SK-N-SH (cell line): ENCODE measurements at regions not wholly inside any gene's neighbourhood (a gene's known extent, or its start where the extent isn't known, plus 50 kb on each side); places are given as distances from the start of the nearest gene placed in this dataset.

Source experiments
- CTCF ChIA-PET: fragments of 300-600, 350-600 bp; formaldehyde crosslinking; extraction: SDS; loops from one replicate; lab custom pipeline; 2021; lab: Yijun Ruan, JAX
- POLR2A ChIA-PET: fragments of 350-600 bp; sonication (Branson Sonifier 250); formaldehyde crosslinking; extraction: SDS; loops from one replicate; lab custom pipeline; 2020; ENCODE audit warnings: antibody characterized with exemption, inconsistent platforms; lab: Yijun Ruan, JAX
- DNase-seq: peaks from one replicate; pipeline ENCODE4 v3.0.0; 2012
- H2AFZ ChIP-seq: fragments of 200-600 bp; sonication (generic); 2 replicates; pipeline ENCODE4 v1.8.1; 2016; ENCODE audit warnings: antibody characterized with exemption, mild to moderate bottlenecking, low read depth
- H3F3A ChIP-seq: fragments of 200-600 bp; sonication (generic); replicated peaks from 2 replicates; pipeline ENCODE3; 2016; ENCODE audit warnings: antibody characterized with exemption, mild to moderate bottlenecking; ENCODE audit not compliant: insufficient read depth
- H3K27ac ChIP-seq, 2 experiments: fragments of 200-500 bp in 1 of 2; fragments of 200-600 bp in 1 of 2; sonication (Bioruptor generic) in 1 of 2; sonication (generic), shearing (Covaris generic) in 1 of 2; 2 replicates each; pipeline versions ENCODE4 v1.5.1 to v1.6.1; 2014 to 2016; ENCODE audit warnings: low read depth in 2 of 2, inconsistent platforms in 1 of 2, low read length in 1 of 2, mild to moderate bottlenecking in 1 of 2, mixed read lengths in 1 of 2
- H3K27me3 ChIP-seq: fragments of 200-600 bp; sonication (generic), shearing (Covaris generic); 2 replicates; pipeline ENCODE4 v1.6.1; 2016; ENCODE audit warnings: mixed run types; ENCODE audit not compliant: insufficient read depth
- H3K36me3 ChIP-seq, 2 experiments: fragments of 200-500 bp in 1 of 2; fragments of 200-600 bp in 1 of 2; sonication (Bioruptor generic) in 1 of 2; sonication (generic) in 1 of 2; replicated peaks in 1 of 2; 2 replicates each; pipeline versions ENCODE3 to v1.5.1; 2014 to 2016; ENCODE audit warnings: low read length in 1 of 2, mild to moderate bottlenecking in 1 of 2; ENCODE audit not compliant: insufficient read depth in 2 of 2, control insufficient read depth in 1 of 2
- H3K4me1 ChIP-seq, 2 experiments: fragments of 200-500 bp in 1 of 2; fragments of 200-600 bp in 1 of 2; sonication (Bioruptor generic) in 1 of 2; sonication (generic), shearing (Covaris generic) in 1 of 2; 2 replicates each; pipeline versions ENCODE4 v1.5.1 to v1.6.1; 2014 to 2016; ENCODE audit warnings: low read depth in 1 of 2, low read length in 1 of 2, mixed run types in 1 of 2; ENCODE audit not compliant: insufficient read depth in 2 of 2, control insufficient read depth in 1 of 2
- H3K4me2 ChIP-seq: fragments of 200-600 bp; sonication (generic), shearing (Covaris generic); 2 replicates; pipeline ENCODE4 v1.6.1; 2017; ENCODE audit warnings: mixed run types
- H3K4me3 ChIP-seq, 2 experiments: fragments of 200-500 bp in 1 of 2; fragments of 200-600 bp in 1 of 2; sonication (Bioruptor generic) in 1 of 2; sonication (generic), shearing (Covaris generic) in 1 of 2; 2 replicates each; pipeline versions ENCODE4 v1.5.1 to v1.8.1; 2014 to 2016; ENCODE audit warnings: low read depth in 2 of 2, inconsistent platforms in 1 of 2, low read length in 1 of 2, mild to moderate bottlenecking in 1 of 2, mixed read lengths in 1 of 2, moderate library complexity in 1 of 2
- H3K79me2 ChIP-seq: fragments of 200-600 bp; sonication (generic); 2 replicates; pipeline ENCODE4 v1.8.1; 2017; ENCODE audit warnings: mild to moderate bottlenecking; ENCODE audit not compliant: insufficient read depth
- H3K9ac ChIP-seq: fragments of 200-600 bp; sonication (generic); 2 replicates; pipeline ENCODE4 v1.6.1; 2017; ENCODE audit warnings: mixed run types
- H3K9me2 ChIP-seq: fragments of 200-600 bp; sonication (generic); 2 replicates; pipeline ENCODE4 v1.6.1; 2017; ENCODE audit warnings: mixed run types
- H3K9me3 ChIP-seq: fragments of 200-600 bp; sonication (generic); 2 replicates; pipeline ENCODE4 v1.6.1; 2017; ENCODE audit warnings: mixed run types, mild to moderate bottlenecking, moderate library complexity
- H4K20me1 ChIP-seq: fragments of 200-600 bp; sonication (generic); 2 replicates; pipeline ENCODE4 v1.6.1; 2017; ENCODE audit warnings: mild to moderate bottlenecking, mixed run types; ENCODE audit not compliant: insufficient read depth
- EP300 ChIP-seq, 2 experiments: IDR thresholded peaks; 2 replicates each; pipeline versions ENCODE4 v1.4.0 to v1.6.1; 2012; ENCODE audit warnings: borderline replicate concordance in 1 of 2, low read depth in 1 of 2, low read length in 1 of 2
- EZH2phosphoT487 ChIP-seq: fragments of 200-600 bp; sonication (generic); IDR thresholded peaks from 2 replicates; pipeline ENCODE4 v1.6.1; 2017; ENCODE audit warnings: low read depth, mixed run types, mild to moderate bottlenecking, antibody characterized with exemption, moderate library complexity, borderline replicate concordance
- RFX5 ChIP-seq: IDR thresholded peaks from 2 replicates; pipeline ENCODE4 v1.6.1; 2012; ENCODE audit warnings: mild to moderate bottlenecking, improper control_type of control experiment, low read length
- SMC3 ChIP-seq: IDR thresholded peaks from 2 replicates; pipeline ENCODE4 v1.6.1; 2012; ENCODE audit warnings: low read depth, low read length, improper control_type of control experiment
- TAF1 ChIP-seq: IDR thresholded peaks from 2 replicates; pipeline ENCODE4 v1.6.1; 2012; ENCODE audit warnings: low read depth, mild to moderate bottlenecking, low read length, moderate library complexity, borderline replicate concordance
- WGBS: methylation state at CpG from one replicate; pipeline ENCODE4 v1.1.6; 2017; ENCODE audit warnings: low lambda C conversion rate; 5-methylcytosine and 5-hydroxymethylcytosine counted together
- TF ChIP-seq, protein P1 (sequence below): IDR thresholded peaks from 2 replicates; pipeline ENCODE4 v1.4.0; 2012; ENCODE audit warnings: low read depth, borderline replicate concordance
- TF ChIP-seq, protein P2 (sequence below): fragments of 150-350 bp; IDR thresholded peaks from 2 replicates; pipeline ENCODE4 v1.6.1; 2017; ENCODE audit warnings: antibody characterized with exemption, low read length, low read depth, borderline replicate concordance

DNA sequence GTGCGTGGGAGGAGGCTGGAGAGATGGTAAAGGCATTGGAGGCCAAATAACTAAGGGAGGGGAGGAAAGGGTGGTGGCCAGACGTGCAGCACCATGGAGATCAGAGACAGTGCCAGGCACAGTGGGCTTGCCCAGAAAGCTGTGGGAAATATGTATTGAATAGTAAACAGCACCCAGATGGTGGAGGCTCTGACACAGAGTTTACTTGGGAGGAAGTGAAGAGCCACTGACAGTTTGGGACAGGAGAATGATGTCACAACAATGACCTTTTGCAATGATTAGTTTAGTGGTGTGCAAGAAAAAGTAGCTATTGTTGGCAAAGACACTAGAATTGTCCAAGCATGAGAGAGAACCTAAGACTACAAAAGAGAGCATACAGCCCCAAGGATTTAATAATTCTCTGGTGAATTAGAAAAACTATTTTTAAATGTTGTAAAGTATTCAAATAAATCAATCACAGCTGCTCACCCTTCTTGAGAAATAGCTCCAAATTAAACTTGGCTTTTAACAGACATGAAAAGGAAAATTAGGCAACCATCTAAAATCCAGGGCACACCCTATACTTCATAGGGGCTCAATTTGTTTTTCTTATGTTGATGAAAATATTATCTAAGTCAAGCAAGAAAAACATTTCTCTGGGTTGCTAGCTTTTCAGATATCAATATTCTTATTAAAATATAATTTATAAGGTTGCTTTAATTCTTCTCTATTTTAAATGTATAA lies 458.7 kb upstream of the HNRNPA3 start:
- no peaks in the 10 kb centered on the region for H3F3A ChIP-seq
- H4K20me1 ChIP-seq: no peaks in the 10 kb centered on the region
- no peaks in the 10 kb centered on the region for H3K9me3 ChIP-seq
- H3K27me3 ChIP-seq: no peaks in the 10 kb centered on the region
- ChIA-PET CTCF (interaction anchor here (0.9 to 1.0 kb wide), 2 partner anchors 10 kb away, joined by 3 to 4 read pairs; no protein-coding TSS in a partner anchor), POLR2A (no interaction called here)
- H3K4me3 ChIP-seq: no peak overlapping the region
- no peak overlapping the region for H2AFZ ChIP-seq
- H3K4me2 ChIP-seq: no peak overlapping the region
- no peak overlapping the region for H3K27ac ChIP-seq
- H3K9ac ChIP-seq: no peak overlapping the region
- no peaks in the 10 kb centered on the region for H3K79me2 ChIP-seq
- WGBS: 37% methylated on average over 2 of the region's 2 CpGs
- DNase-seq: no peak
- H3K4me1 ChIP-seq: peaks cover 4 to 12% of the 10 kb centered on the region in 2 experiments; a peak in 3 of 4 replicates
- TF ChIP-seq, protein P1, sequence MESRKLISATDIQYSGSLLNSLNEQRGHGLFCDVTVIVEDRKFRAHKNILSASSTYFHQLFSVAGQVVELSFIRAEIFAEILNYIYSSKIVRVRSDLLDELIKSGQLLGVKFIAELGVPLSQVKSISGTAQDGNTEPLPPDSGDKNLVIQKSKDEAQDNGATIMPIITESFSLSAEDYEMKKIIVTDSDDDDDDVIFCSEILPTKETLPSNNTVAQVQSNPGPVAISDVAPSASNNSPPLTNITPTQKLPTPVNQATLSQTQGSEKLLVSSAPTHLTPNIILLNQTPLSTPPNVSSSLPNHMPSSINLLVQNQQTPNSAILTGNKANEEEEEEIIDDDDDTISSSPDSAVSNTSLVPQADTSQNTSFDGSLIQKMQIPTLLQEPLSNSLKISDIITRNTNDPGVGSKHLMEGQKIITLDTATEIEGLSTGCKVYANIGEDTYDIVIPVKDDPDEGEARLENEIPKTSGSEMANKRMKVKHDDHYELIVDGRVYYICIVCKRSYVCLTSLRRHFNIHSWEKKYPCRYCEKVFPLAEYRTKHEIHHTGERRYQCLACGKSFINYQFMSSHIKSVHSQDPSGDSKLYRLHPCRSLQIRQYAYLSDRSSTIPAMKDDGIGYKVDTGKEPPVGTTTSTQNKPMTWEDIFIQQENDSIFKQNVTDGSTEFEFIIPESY: no peak
- TF ChIP-seq TAF1 (no peak), SMC3 (no peak), EZH2phosphoT487 (no peak), EP300 (IDR thresholded peaks at IDR 0.05; ENCODE audit: borderline replicate concordance in 1 of 2, low read depth in 1 of 2, low read length in 1 of 2) (no peak)
- TF ChIP-seq, protein P2, sequence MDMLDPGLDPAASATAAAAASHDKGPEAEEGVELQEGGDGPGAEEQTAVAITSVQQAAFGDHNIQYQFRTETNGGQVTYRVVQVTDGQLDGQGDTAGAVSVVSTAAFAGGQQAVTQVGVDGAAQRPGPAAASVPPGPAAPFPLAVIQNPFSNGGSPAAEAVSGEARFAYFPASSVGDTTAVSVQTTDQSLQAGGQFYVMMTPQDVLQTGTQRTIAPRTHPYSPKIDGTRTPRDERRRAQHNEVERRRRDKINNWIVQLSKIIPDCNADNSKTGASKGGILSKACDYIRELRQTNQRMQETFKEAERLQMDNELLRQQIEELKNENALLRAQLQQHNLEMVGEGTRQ: no peak
- H3K36me3 ChIP-seq: no peaks in the 10 kb centered on the region
- no peaks in the 10 kb centered on the region for H3K9me2 ChIP-seq

DNA sequence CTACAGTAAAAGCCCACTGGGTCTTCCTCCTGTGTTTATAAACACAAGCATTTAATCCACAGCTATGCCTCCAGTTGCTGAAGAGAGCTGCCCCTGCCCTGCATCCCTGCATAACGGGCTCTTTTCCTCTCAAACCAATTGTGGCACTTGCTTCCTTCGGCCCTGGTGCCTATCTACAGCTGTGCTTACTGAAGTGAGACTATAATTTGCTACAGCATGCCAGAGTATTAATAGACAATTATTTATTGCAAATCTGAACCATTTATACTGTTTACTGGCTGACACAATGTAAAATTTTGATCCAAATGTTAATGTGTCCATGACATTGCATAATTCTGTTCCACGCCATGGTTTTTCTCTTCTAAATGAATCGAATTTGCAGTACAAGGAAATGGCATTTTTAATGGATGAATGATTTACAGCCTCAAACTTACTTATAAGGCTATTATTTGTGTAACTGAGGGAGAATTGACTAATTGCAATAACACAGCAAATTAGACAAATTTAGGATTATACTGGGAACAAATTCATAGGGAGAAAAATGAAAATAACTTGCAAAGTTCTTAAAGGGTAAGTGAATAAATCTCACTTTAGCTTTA lies 457.0 kb upstream of the HNRNPA3 start:
- H3K36me3 ChIP-seq: no peaks in the 10 kb centered on the region
- no peak overlapping the region for H3K9ac ChIP-seq
- POLR2A ChIA-PET: no interaction called here
- 65% methylated on average over 3 of the region's 4 CpGs for WGBS
- H3K79me2 ChIP-seq: no peaks in the 10 kb centered on the region
- TF ChIP-seq RFX5 (no peak), TAF1 (no peak)
- CTCF ChIA-PET: interaction anchor here (0.5 to 2.0 kb wide), 2 partner anchors 101 to 632 kb away, joined by 3 to 6 read pairs; no protein-coding TSS in a partner anchor
- no peak for DNase-seq
- no peaks in the 10 kb centered on the region for H3F3A ChIP-seq
- no peak overlapping the region for H3K4me3 ChIP-seq
- H3K4me1 ChIP-seq: peaks cover 4 to 6% of the 10 kb centered on the region in 2 experiments; a peak in 3 of 4 replicates
- no peak overlapping the region for H3K27ac ChIP-seq
- no peak overlapping the region for H2AFZ ChIP-seq
- no peaks in the 10 kb centered on the region for H4K20me1 ChIP-seq
- no peaks in the 10 kb centered on the region for H3K27me3 ChIP-seq
- no peaks in the 10 kb centered on the region for H3K9me2 ChIP-seq
- H3K9me3 ChIP-seq: no peaks in the 10 kb centered on the region
- no peak overlapping the region for H3K4me2 ChIP-seq
